Astrocyte (in vitro differentiated cells and primary cell): ENCODE measurements at regions not wholly inside any gene's neighbourhood (a gene's known extent, or its start where the extent isn't known, plus 50 kb on each side); places are given as distances from the start of the nearest gene placed in this dataset.

Experiments used
- DNase-seq: peaks from one replicate; pipeline ENCODE4 v3.0.0-alpha.2; 2010; ENCODE audit warnings: low read depth
- FAIRE-seq: peaks from 2 replicates; lab custom pipeline; 2011; peaks lifted over from hg19 to GRCh38; lab: Jason Lieb, UNC
- H2AFZ ChIP-seq: 2 replicates; pipeline ENCODE4 v1.6.0; 2012; ENCODE audit warnings: low read depth, low read length, inconsistent platforms
- H3K27ac ChIP-seq: 2 replicates; pipeline ENCODE4 v1.5.1; 2011; ENCODE audit warnings: low read depth, low read length, inconsistent platforms
- H3K27me3 ChIP-seq: 2 replicates; pipeline ENCODE4 v1.6.0; 2011; ENCODE audit warnings: low read length, inconsistent platforms; ENCODE audit not compliant: insufficient read depth
- H3K36me3 ChIP-seq: 2 replicates; pipeline ENCODE4 v1.5.1; 2011; ENCODE audit warnings: low read length, inconsistent platforms; ENCODE audit not compliant: insufficient read depth
- H3K4me1 ChIP-seq: 2 replicates; pipeline ENCODE4 v1.5.1; 2011; ENCODE audit warnings: low read length, inconsistent platforms; ENCODE audit not compliant: insufficient read depth
- H3K4me2 ChIP-seq: 2 replicates; pipeline ENCODE4 v1.6.0; 2012; ENCODE audit warnings: low read length, inconsistent platforms
- H3K4me3 ChIP-seq: 2 replicates; pipeline ENCODE4 v1.5.1; 2011; ENCODE audit warnings: low read depth, mild to moderate bottlenecking, low read length, inconsistent platforms; ENCODE audit not compliant: insufficient read depth
- H3K79me2 ChIP-seq: 2 replicates; pipeline ENCODE4 v1.6.0; 2012; ENCODE audit warnings: mild to moderate bottlenecking, low read length, inconsistent platforms; ENCODE audit not compliant: insufficient read depth
- H3K9ac ChIP-seq: 2 replicates; pipeline ENCODE4 v1.6.0; 2012; ENCODE audit warnings: mild to moderate bottlenecking, low read length, inconsistent platforms
- H3K9me3 ChIP-seq: 2 replicates; pipeline ENCODE4 v1.5.1; 2012; ENCODE audit warnings: low read depth, mild to moderate bottlenecking, low read length, inconsistent platforms; ENCODE audit not compliant: insufficient read depth
- H4K20me1 ChIP-seq: 2 replicates; pipeline ENCODE4 v1.6.0; 2012; ENCODE audit warnings: low read length, inconsistent platforms; ENCODE audit not compliant: insufficient read depth
- H3K27ac Mint-ChIP-seq: one replicate; pipeline ENCODE4 v1.8.0; 2021; ENCODE audit warnings: mild to moderate bottlenecking, mixed read lengths; ENCODE audit not compliant: unreplicated experiment
- H3K27me3 Mint-ChIP-seq: one replicate; pipeline ENCODE4 v1.8.0; 2021; ENCODE audit warnings: low read depth, mixed read lengths; ENCODE audit not compliant: unreplicated experiment
- H3K36me3 Mint-ChIP-seq: one replicate; pipeline ENCODE4 v1.8.0; 2021; ENCODE audit warnings: low read depth, mixed read lengths; ENCODE audit not compliant: unreplicated experiment
- H3K4me1 Mint-ChIP-seq: one replicate; pipeline ENCODE4 v1.8.0; 2021; ENCODE audit warnings: low read depth, mixed read lengths; ENCODE audit not compliant: unreplicated experiment
- H3K4me3 Mint-ChIP-seq: one replicate; pipeline ENCODE4 v1.8.0; 2021; ENCODE audit warnings: mild to moderate bottlenecking, moderate library complexity, mixed read lengths; ENCODE audit not compliant: unreplicated experiment
- H3K9me3 Mint-ChIP-seq: one replicate; pipeline ENCODE4 v1.8.0; 2021; ENCODE audit warnings: mild to moderate bottlenecking, mixed read lengths; ENCODE audit not compliant: unreplicated experiment
- CTCF ChIP-seq: IDR thresholded peaks from 2 replicates; pipeline ENCODE4 v1.5.1; 2011; ENCODE audit warnings: low read depth, mild to moderate bottlenecking, inconsistent platforms, low read length, moderate library complexity; ENCODE audit not compliant: insufficient read depth
- EZH2 ChIP-seq: IDR thresholded peaks from 2 replicates; pipeline ENCODE4 v1.6.1; 2012; ENCODE audit warnings: mild to moderate bottlenecking, low read length, inconsistent platforms; ENCODE audit not compliant: insufficient read depth

GRCh38 chr5:143751342-143751741, 60.6 kb upstream of the HMHB1 start:
- no peak overlapping the region for H3K4me3 ChIP-seq
- DNase-seq (no peak), FAIRE-seq (no peak)
- H3K9me3 Mint-ChIP-seq = no peaks in the 10 kb centered on the region
- no peak overlapping the region for H3K9ac ChIP-seq
- H3K27me3 Mint-ChIP-seq = peaks cover 2% of the 10 kb centered on the region
- no peak overlapping the region for H3K4me2 ChIP-seq
- no peaks in the 10 kb centered on the region for H3K9me3 ChIP-seq
- no peaks in the 10 kb centered on the region for H3K27me3 ChIP-seq
- H3K79me2 ChIP-seq = no peaks in the 10 kb centered on the region
- H3K27ac ChIP-seq = no peak overlapping the region
- H2AFZ ChIP-seq = no peak overlapping the region
- H3K4me3 Mint-ChIP-seq = no peak overlapping the region
- no peaks in the 10 kb centered on the region for H3K36me3 Mint-ChIP-seq
- no peaks in the 10 kb centered on the region for H3K4me1 Mint-ChIP-seq
- H3K27ac Mint-ChIP-seq = no peak overlapping the region
- no peak for TF ChIP-seq CTCF
- TF ChIP-seq EZH2 = no peak
- no peaks in the 10 kb centered on the region for H3K4me1 ChIP-seq
- H4K20me1 ChIP-seq = no peaks in the 10 kb centered on the region
- no peaks in the 10 kb centered on the region for H3K36me3 ChIP-seq

DNA sequence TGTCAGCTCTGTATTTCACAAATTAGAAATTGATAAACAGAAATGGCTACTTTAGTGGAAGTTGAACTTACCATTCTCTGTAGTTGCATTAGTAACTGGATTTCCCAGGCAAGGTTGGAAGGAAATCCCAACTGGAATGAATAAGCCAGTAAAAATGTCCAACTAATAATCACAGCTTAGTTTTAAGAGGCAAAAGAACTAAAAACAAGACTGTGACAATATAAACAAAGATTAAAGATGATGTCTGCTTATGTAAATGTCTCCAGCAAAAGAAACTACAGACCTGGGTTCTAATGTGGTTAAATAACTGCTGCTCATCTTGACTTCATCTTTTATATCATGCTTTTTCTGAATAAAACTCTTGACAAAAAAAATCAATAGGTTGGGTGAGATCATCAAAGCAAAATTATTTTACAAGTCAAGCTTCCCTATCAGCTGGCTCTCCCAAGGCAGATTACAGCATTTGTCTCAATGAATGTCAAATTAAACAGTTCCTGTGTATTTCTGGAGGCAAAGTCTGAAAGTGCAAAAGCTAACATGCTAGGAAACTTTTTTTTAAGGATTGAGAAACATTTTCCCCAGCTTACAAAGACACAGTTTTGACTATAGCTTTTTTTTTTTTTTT, 62.3 kb upstream of the HMHB1 start:
- no peak for DNase-seq
- Histone ChIP-seq H3K9ac (no peak overlapping the region), H3K27me3 (no peaks in the 10 kb centered on the region), H3K4me1 (no peaks in the 10 kb centered on the region), H3K79me2 (no peaks in the 10 kb centered on the region), H4K20me1 (no peaks in the 10 kb centered on the region), H3K36me3 (no peaks in the 10 kb centered on the region), H2AFZ (no peak overlapping the region), H3K4me2 (no peak overlapping the region), H3K9me3 (no peaks in the 10 kb centered on the region), H3K27ac (no peak overlapping the region), H3K4me3 (no peak overlapping the region)
- FAIRE-seq = peak; percentile 82
- no peaks in the 10 kb centered on the region for H3K36me3 Mint-ChIP-seq
- H3K4me3 Mint-ChIP-seq = no peak overlapping the region
- peaks cover 2% of the 10 kb centered on the region for H3K27me3 Mint-ChIP-seq
- no peaks in the 10 kb centered on the region for H3K4me1 Mint-ChIP-seq
- no peaks in the 10 kb centered on the region for H3K9me3 Mint-ChIP-seq
- no peak overlapping the region for H3K27ac Mint-ChIP-seq
- TF ChIP-seq CTCF (no peak), EZH2 (no peak)

DNA sequence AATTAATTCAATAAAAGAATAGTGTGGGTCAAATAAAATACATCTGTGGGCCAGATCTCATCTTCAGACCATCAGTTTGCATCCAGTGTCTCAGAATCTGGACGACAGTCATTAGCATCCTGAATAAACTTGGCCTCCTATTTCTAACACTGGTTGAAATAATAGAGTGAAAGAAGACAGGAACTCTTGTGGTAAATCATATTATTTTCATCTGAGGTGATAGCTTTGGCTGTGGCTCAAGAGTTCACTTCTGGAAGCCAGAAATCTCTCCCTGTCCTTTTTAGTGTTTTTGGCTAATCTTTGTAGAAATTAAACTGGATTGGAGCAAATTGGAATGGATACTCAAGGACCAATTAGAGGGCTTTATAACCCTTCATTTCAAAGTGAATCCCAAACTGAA, 63.4 kb upstream of the HMHB1 start:
- DNase-seq = no peak
- Mint-ChIP-seq H3K27ac (no peak overlapping the region), H3K9me3 (no peaks in the 10 kb centered on the region), H3K36me3 (no peaks in the 10 kb centered on the region), H3K27me3 (peaks cover 2% of the 10 kb centered on the region), H3K4me3 (no peak overlapping the region), H3K4me1 (no peaks in the 10 kb centered on the region)
- H2AFZ ChIP-seq = no peak overlapping the region
- FAIRE-seq = no peak
- H3K79me2 ChIP-seq = no peaks in the 10 kb centered on the region
- no peak overlapping the region for H3K27ac ChIP-seq
- no peaks in the 10 kb centered on the region for H4K20me1 ChIP-seq
- H3K4me2 ChIP-seq = no peak overlapping the region
- no peaks in the 10 kb centered on the region for H3K27me3 ChIP-seq
- H3K4me1 ChIP-seq = no peaks in the 10 kb centered on the region
- no peaks in the 10 kb centered on the region for H3K9me3 ChIP-seq
- H3K9ac ChIP-seq = no peak overlapping the region
- no peaks in the 10 kb centered on the region for H3K36me3 ChIP-seq
- TF ChIP-seq EZH2 (no peak), CTCF (no peak)
- H3K4me3 ChIP-seq = no peak overlapping the region
